C4-2B (cell line): ENCODE measurements at regions not wholly inside any gene's neighbourhood (a gene's known extent, or its start where the extent isn't known, plus 50 kb on each side); places are given as distances from the start of the nearest gene placed in this dataset.

Source experiments
- H3K27ac ChIP-seq: fragments of 450-650 bp; 2 replicates; pipeline ENCODE4 v1.5.1; 2017
- ZFX ChIP-seq: fragments of 450-650 bp; IDR thresholded peaks from 2 replicates; pipeline ENCODE4 v1.6.1; 2017
- TF ChIP-seq, protein P1 (sequence below): fragments of 450-650 bp; conservative IDR thresholded peaks from 2 replicates; pipeline ENCODE4 v1.5.1; 2017; ENCODE audit warnings: mild to moderate bottlenecking

GRCh38 chr15:69908060-69908459 is 189.7 kb downstream of the TLE3 start:
- H3K27ac ChIP-seq, result no peak overlapping the region
- no peak for TF ChIP-seq ZFX
- TF ChIP-seq, protein P1, sequence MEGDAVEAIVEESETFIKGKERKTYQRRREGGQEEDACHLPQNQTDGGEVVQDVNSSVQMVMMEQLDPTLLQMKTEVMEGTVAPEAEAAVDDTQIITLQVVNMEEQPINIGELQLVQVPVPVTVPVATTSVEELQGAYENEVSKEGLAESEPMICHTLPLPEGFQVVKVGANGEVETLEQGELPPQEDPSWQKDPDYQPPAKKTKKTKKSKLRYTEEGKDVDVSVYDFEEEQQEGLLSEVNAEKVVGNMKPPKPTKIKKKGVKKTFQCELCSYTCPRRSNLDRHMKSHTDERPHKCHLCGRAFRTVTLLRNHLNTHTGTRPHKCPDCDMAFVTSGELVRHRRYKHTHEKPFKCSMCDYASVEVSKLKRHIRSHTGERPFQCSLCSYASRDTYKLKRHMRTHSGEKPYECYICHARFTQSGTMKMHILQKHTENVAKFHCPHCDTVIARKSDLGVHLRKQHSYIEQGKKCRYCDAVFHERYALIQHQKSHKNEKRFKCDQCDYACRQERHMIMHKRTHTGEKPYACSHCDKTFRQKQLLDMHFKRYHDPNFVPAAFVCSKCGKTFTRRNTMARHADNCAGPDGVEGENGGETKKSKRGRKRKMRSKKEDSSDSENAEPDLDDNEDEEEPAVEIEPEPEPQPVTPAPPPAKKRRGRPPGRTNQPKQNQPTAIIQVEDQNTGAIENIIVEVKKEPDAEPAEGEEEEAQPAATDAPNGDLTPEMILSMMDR, result no peak

- no peak overlapping the region for H3K27ac ChIP-seq
- TF ChIP-seq, protein P1, result no peak
- no peak for TF ChIP-seq ZFX
Observed at GRCh38 chr15:69908590-69909420, 188.9 kb downstream of the TLE3 start.

GRCh38 chr15:69909719-69910444 is 187.8 kb downstream of the TLE3 start:
- TF ChIP-seq ZFX, result no peak
- H3K27ac ChIP-seq, result no peak overlapping the region

- no peak overlapping the region for H3K27ac ChIP-seq
- TF ChIP-seq, protein P1, result no peak
Observed at GRCh38 chr15:69910514-69910913, 187.2 kb downstream of the TLE3 start.

- TF ChIP-seq ZFX, result no peak
- TF ChIP-seq, protein P1, result no peak
- no peak overlapping the region for H3K27ac ChIP-seq
Observed at GRCh38 chr15:69912116-69912515, 185.6 kb downstream of the TLE3 start.

DNA sequence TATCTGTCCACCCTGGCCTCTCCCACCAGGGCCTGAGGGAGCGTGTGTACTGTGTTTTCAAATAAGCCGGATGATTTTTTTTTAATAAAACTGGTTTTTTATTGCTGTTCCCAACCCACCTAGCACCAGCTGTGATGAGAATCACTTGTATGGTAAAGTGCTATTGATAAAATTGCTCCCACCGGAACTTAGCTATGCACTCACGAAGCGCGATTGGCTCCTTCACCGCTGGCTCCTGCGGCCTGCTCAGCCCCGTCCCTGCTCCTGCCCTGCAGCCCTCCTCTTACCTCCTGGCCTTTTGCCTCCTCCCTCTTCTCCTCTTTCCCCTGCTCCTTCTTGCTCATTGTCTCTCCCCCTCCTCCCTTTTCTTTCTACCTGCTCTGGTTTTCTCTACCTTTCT is 183.7 kb downstream of the TLE3 start:
- TF ChIP-seq, protein P1, result no peak
- no peak for TF ChIP-seq ZFX
- H3K27ac ChIP-seq, result no peak overlapping the region

DNA sequence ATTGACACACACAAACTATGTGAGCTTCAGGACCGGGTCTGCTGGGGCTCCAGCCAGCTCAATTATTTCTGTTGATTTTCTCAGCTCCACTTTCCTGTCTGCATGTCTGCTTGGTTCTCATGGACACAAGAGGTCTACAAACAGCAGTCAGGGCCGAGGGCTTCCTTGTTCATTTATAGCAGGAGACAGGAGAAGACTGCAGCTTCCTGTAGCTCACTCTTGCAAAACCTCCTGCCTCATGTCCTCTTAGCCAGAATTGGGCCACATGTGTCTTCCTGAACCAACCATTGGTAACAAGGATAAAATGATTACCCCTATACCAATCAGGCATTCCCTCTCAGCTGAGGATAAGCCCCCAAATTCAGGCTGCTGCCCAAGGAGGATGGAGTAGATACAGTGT is 182.8 kb downstream of the TLE3 start:
- no peak for TF ChIP-seq ZFX
- TF ChIP-seq, protein P1, result no peak
- H3K27ac ChIP-seq, result no peak overlapping the region
